Spinal cord (tissue), 9 donors: ENCODE measurements at regions not wholly inside any gene's neighbourhood (a gene's known extent, or its start where the extent isn't known, plus 50 kb on each side); places are given as distances from the start of the nearest gene placed in this dataset.

Experiments used
- DNase-seq, 6 donors: peaks; one replicate each; pipeline versions ENCODE4 v3.0.0 to v3.0.0-alpha.2; 2013 to 2015; ENCODE audit warnings: low spot score in 6 of 6, low read depth in 4 of 6
- H3K27ac ChIP-seq: one replicate; pipeline ENCODE4 v1.5.1; 2013; ENCODE audit warnings: low read depth, low read length, control low read depth
- H3K27me3 ChIP-seq: one replicate; pipeline ENCODE4 v1.6.1; 2013; ENCODE audit warnings: low read length; ENCODE audit not compliant: control insufficient read depth, insufficient read depth
- H3K36me3 ChIP-seq: one replicate; pipeline ENCODE4 v1.6.1; 2013; ENCODE audit warnings: low read length; ENCODE audit not compliant: control insufficient read depth, insufficient read depth
- H3K4me1 ChIP-seq: one replicate; pipeline ENCODE4 v1.6.1; 2013; ENCODE audit warnings: low read length; ENCODE audit not compliant: control insufficient read depth, insufficient read depth
- H3K4me3 ChIP-seq: one replicate; pipeline ENCODE4 v1.5.1; 2013; ENCODE audit warnings: low read depth, low read length, control low read depth
- H3K9me3 ChIP-seq: one replicate; pipeline ENCODE4 v1.6.1; 2013; ENCODE audit warnings: low read length; ENCODE audit not compliant: control insufficient read depth, insufficient read depth
- WGBS: methylation state at CpG from one replicate; pipeline ENCODE4 v1.1.5; 2013; ENCODE audit warnings: missing lambda C conversion rate; ENCODE audit not compliant: insufficient coverage; 5-methylcytosine and 5-hydroxymethylcytosine counted together
- donor health status: healthy.

GRCh38 chr7:24052572-24053260 is 231.3 kb upstream of the NPY start:
- no peak for DNase-seq
- 100% methylated on average over 2 of the region's 6 CpGs for WGBS
- H3K36me3 ChIP-seq: no peaks in the 10 kb centered on the region
- no peak overlapping the region for H3K4me3 ChIP-seq
- H3K27me3 ChIP-seq: no peaks in the 10 kb centered on the region
- H3K4me1 ChIP-seq: no peaks in the 10 kb centered on the region
- H3K9me3 ChIP-seq: no peaks in the 10 kb centered on the region
- H3K27ac ChIP-seq: no peak overlapping the region

DNA sequence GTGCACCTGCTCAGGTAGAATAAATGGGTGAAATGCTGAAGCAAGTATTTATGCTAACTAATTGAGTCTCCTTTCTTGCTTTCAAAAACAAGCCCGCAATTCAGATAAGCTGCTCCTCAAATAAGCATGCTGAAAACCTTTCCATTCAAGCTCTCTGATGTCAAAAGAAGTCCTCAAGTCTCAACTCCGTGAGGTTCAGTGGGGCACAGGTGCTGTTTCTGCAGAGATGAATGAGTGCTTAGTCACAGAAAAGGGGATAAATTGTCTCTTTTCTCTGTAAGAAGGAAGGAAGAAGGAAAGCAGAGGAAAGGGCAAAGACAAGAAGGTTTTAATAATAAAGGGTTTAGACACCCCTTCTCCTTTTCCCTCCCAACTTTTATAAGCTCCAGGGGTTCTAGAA is 229.8 kb upstream of the NPY start:
- no peak overlapping the region for H3K4me3 ChIP-seq
- no peaks in the 10 kb centered on the region for H3K4me1 ChIP-seq
- no peaks in the 10 kb centered on the region for H3K36me3 ChIP-seq
- DNase-seq: no peak
- WGBS: no CpG with 5 or more reads among the region's 2 CpGs
- no peaks in the 10 kb centered on the region for H3K27me3 ChIP-seq
- H3K27ac ChIP-seq: no peak overlapping the region
- no peaks in the 10 kb centered on the region for H3K9me3 ChIP-seq

GRCh38 chr7:24057243-24057642 is 226.7 kb upstream of the NPY start:
- H3K27ac ChIP-seq: no peak overlapping the region
- WGBS: 100% methylated on average over 1 of the region's 2 CpGs
- no peak for DNase-seq
- H3K4me3 ChIP-seq: no peak overlapping the region
- no peaks in the 10 kb centered on the region for H3K4me1 ChIP-seq
- no peaks in the 10 kb centered on the region for H3K27me3 ChIP-seq
- no peaks in the 10 kb centered on the region for H3K9me3 ChIP-seq
- H3K36me3 ChIP-seq: no peaks in the 10 kb centered on the region

- H3K4me1 ChIP-seq: no peaks in the 10 kb centered on the region
- no peak overlapping the region for H3K27ac ChIP-seq
- H3K36me3 ChIP-seq: no peaks in the 10 kb centered on the region
- no peak for DNase-seq
- H3K9me3 ChIP-seq: no peaks in the 10 kb centered on the region
- H3K27me3 ChIP-seq: no peaks in the 10 kb centered on the region
- 90% methylated on average over 2 of the region's 4 CpGs for WGBS
- no peak overlapping the region for H3K4me3 ChIP-seq
Measured at GRCh38 chr7:24058953-24059352, 225.0 kb upstream of the NPY start.

GRCh38 chr7:24059775-24060174 is 224.2 kb upstream of the NPY start:
- Histone ChIP-seq H3K4me3 (no peak overlapping the region), H3K27me3 (no peaks in the 10 kb centered on the region)
- WGBS: 76% methylated on average over 11 of the region's 12 CpGs

GRCh38 chr7:24063721-24064120 is 220.3 kb upstream of the NPY start:
- no peak overlapping the region for H3K27ac ChIP-seq
- H3K4me1 ChIP-seq: no peaks in the 10 kb centered on the region
- H3K36me3 ChIP-seq: no peaks in the 10 kb centered on the region
- H3K4me3 ChIP-seq: no peak overlapping the region
- 88% methylated on average over 6 of the region's 6 CpGs for WGBS
- no peaks in the 10 kb centered on the region for H3K27me3 ChIP-seq
- DNase-seq: no peak
- no peaks in the 10 kb centered on the region for H3K9me3 ChIP-seq

More at GRCh38 chr7:24059775-24060174, 224.2 kb upstream of the NPY start:
- no peak for DNase-seq
- no peaks in the 10 kb centered on the region for H3K9me3 ChIP-seq
- no peaks in the 10 kb centered on the region for H3K36me3 ChIP-seq
- no peak overlapping the region for H3K27ac ChIP-seq
- no peaks in the 10 kb centered on the region for H3K4me1 ChIP-seq

- H3K36me3 ChIP-seq: no peaks in the 10 kb centered on the region
- 64% methylated on average over 1 of the region's 3 CpGs for WGBS
- no peak overlapping the region for H3K4me3 ChIP-seq
- DNase-seq: no peak
- H3K4me1 ChIP-seq: no peaks in the 10 kb centered on the region
- H3K27me3 ChIP-seq: no peaks in the 10 kb centered on the region
- no peak overlapping the region for H3K27ac ChIP-seq
- no peaks in the 10 kb centered on the region for H3K9me3 ChIP-seq
Measured at GRCh38 chr7:24069751-24070150, 214.2 kb upstream of the NPY start.

DNA sequence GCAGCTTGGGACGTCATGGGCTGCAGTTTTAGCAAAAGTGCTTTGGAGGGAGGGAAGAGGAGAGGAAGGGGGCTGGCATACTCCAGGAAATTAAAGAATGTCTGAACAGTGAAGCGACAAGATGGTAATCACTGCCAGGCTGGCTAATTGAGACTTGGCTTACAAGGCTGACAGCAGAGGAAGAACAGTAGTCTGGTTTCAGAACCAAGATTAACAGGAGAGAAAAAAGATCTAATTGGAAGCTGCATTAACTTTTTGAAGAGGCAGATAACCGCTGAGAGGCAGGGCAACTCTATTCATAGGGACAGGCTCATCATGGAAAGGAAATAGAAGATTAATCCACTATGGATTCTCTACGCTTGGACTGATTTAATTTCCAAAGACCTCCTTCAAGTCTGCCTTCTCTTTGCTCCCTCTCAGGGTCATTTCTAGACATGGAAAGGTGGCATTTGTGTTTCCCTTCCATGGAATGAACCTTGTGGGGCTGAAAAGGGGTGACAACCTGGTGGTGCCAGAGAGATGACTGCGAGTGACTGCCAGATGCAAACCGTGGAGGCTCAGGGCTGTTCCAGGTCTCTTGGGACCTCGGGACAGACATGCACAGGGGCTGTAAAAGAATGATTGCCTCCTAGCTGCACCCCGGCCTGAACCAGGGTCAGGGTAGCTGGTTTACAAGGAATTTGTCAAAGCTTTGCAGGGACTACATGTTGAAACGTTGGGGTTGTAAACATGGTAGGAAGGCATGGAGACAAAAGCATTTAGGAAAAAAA is 210.2 kb upstream of the NPY start:
- Histone ChIP-seq H3K27me3 (no peaks in the 10 kb centered on the region), H3K4me1 (no peaks in the 10 kb centered on the region), H3K36me3 (no peaks in the 10 kb centered on the region), H3K4me3 (no peak overlapping the region), H3K9me3 (no peaks in the 10 kb centered on the region), H3K27ac (no peak overlapping the region)
- peak in 1 of 6 donors; percentile 17 for DNase-seq
- 62% methylated on average over 8 of the region's 9 CpGs for WGBS

GRCh38 chr7:24075426-24075810 is 208.6 kb upstream of the NPY start:
- H3K27ac ChIP-seq: no peak overlapping the region
- WGBS: no CpG with 5 or more reads among the region's 1 CpG
- no peaks in the 10 kb centered on the region for H3K36me3 ChIP-seq
- no peak overlapping the region for H3K4me3 ChIP-seq
- no peaks in the 10 kb centered on the region for H3K27me3 ChIP-seq
- H3K4me1 ChIP-seq: no peaks in the 10 kb centered on the region
- no peaks in the 10 kb centered on the region for H3K9me3 ChIP-seq
- no peak for DNase-seq

GRCh38 chr7:24082826-24083225 is 201.2 kb upstream of the NPY start:
- no peaks in the 10 kb centered on the region for H3K36me3 ChIP-seq
- no peak overlapping the region for H3K27ac ChIP-seq
- 70% methylated on average over 1 of the region's 2 CpGs for WGBS
- no peaks in the 10 kb centered on the region for H3K4me1 ChIP-seq
- peaks cover 2% of the 10 kb centered on the region for H3K9me3 ChIP-seq
- H3K4me3 ChIP-seq: no peak overlapping the region
- DNase-seq: no peak
- H3K27me3 ChIP-seq: no peaks in the 10 kb centered on the region
